H1 (cell line): ENCODE measurements at regions not wholly inside any gene's neighbourhood (a gene's known extent, or its start where the extent isn't known, plus 50 kb on each side); places are given as distances from the start of the nearest gene placed in this dataset.

Experiments used
- CTCF ChIA-PET: fragments of 300-600 bp; sonication (Branson Sonifier 250); formaldehyde crosslinking; loops from one replicate; lab custom pipeline; 2021; ENCODE audit not compliant: partially characterized antibody; lab: Charles Lee
- POLR2A ChIA-PET: fragments of 300-600 bp; sonication (Branson Sonifier 250); formaldehyde crosslinking; loops from one replicate; lab custom pipeline; 2021; ENCODE audit warnings: inconsistent platforms; ENCODE audit not compliant: partially characterized antibody; lab: Charles Lee
- DNase-seq, 2 experiments: peaks; one replicate each; pipeline versions ENCODE4 v3.0.0 to v3.0.0-alpha.2; 2010 to 2022; ENCODE audit warnings: low spot score in 2 of 2, low read depth in 1 of 2, mixed read lengths in 1 of 2
- FAIRE-seq: peaks from 2 replicates; lab custom pipeline; 2011; peaks lifted over from hg19 to GRCh38; lab: Jason Lieb, UNC
- H2AFZ ChIP-seq: 2 replicates; pipeline ENCODE4 v1.8.1; 2012; ENCODE audit warnings: low read length, inconsistent platforms
- H2AK5ac ChIP-seq: 2 replicates; pipeline ENCODE4 v1.6.1; 2013; ENCODE audit warnings: low read depth, low read length
- H2BK120ac ChIP-seq: replicated peaks from 2 replicates; pipeline ENCODE3; 2013; ENCODE audit warnings: low read depth, low read length, inconsistent platforms
- H2BK12ac ChIP-seq: 2 replicates; pipeline ENCODE4 v1.6.1; 2013; ENCODE audit warnings: low read depth, low read length
- H2BK15ac ChIP-seq: 2 replicates; pipeline ENCODE4 v1.6.1; 2013; ENCODE audit warnings: low read length
- H2BK20ac ChIP-seq: 2 replicates; pipeline ENCODE4 v1.6.1; 2013; ENCODE audit warnings: low read length
- H2BK5ac ChIP-seq: 2 replicates; pipeline ENCODE4 v1.6.1; 2013; ENCODE audit warnings: low read depth, low read length
- H3K14ac ChIP-seq: 2 replicates; pipeline ENCODE4 v1.6.1; 2013; ENCODE audit warnings: inconsistent platforms; ENCODE audit not compliant: insufficient read length
- H3K18ac ChIP-seq: 2 replicates; pipeline ENCODE4 v1.6.1; 2013; ENCODE audit warnings: low read length; ENCODE audit errors: extremely low read depth
- H3K23ac ChIP-seq: 2 replicates; pipeline ENCODE4 v1.6.1; 2013; ENCODE audit warnings: inconsistent platforms; ENCODE audit not compliant: insufficient read length
- H3K23me2 ChIP-seq: 2 replicates; pipeline ENCODE4 v1.6.1; 2013; ENCODE audit warnings: low read depth, low read length
- H3K27ac ChIP-seq: 2 replicates; pipeline ENCODE4 v1.6.1; 2011; ENCODE audit warnings: low read depth, low read length, inconsistent platforms
- H3K27me3 ChIP-seq, 4 experiments: replicated peaks in 1 of 4; 1 replicate in 1 of 4; 2 replicates in 3 of 4; pipeline versions ENCODE4 v1.6.1 to v1.8.1; 2011 to 2013; ENCODE audit warnings: low read length in 3 of 4, mild to moderate bottlenecking in 3 of 4, inconsistent platforms in 2 of 4, mixed read lengths in 2 of 4, moderate library complexity in 1 of 4; ENCODE audit not compliant: control insufficient read depth in 3 of 4, insufficient read depth in 3 of 4; ENCODE audit errors: extremely low read depth in 1 of 4
- H3K36me3 ChIP-seq, 4 experiments: 2 replicates each; pipeline versions ENCODE4 v1.6.1 to v1.8.1; 2011 to 2013; ENCODE audit warnings: mild to moderate bottlenecking in 4 of 4, low read length in 3 of 4, moderate library complexity in 2 of 4, control low read depth in 1 of 4, inconsistent platforms in 1 of 4; ENCODE audit not compliant: insufficient read depth in 4 of 4, control insufficient read depth in 2 of 4
- H3K4ac ChIP-seq: replicated peaks from 2 replicates; pipeline ENCODE3; 2013; ENCODE audit warnings: low read length, low read depth, mixed read lengths, inconsistent platforms; ENCODE audit not compliant: insufficient read length
- H3K4me1 ChIP-seq, 4 experiments: replicated peaks in 1 of 4; 1 replicate in 1 of 4; 2 replicates in 3 of 4; pipeline versions ENCODE4 v1.6.1 to v1.8.1; 2011 to 2013; ENCODE audit warnings: low read length in 3 of 4, inconsistent platforms in 2 of 4, mixed read lengths in 1 of 4; ENCODE audit not compliant: insufficient read depth in 4 of 4, control insufficient read depth in 3 of 4
- H3K4me2 ChIP-seq, 2 experiments: 2 replicates each; pipeline versions ENCODE4 v1.6.1 to v1.8.1; 2011 to 2013; ENCODE audit warnings: low read depth in 2 of 2, low read length in 2 of 2, control low read depth in 1 of 2, inconsistent platforms in 1 of 2, mild to moderate bottlenecking in 1 of 2; ENCODE audit not compliant: insufficient read depth in 1 of 2
- H3K4me3 ChIP-seq, 4 experiments: fragments of 200-600, 300-600 bp in 1 of 4; sonication (generic), shearing (Covaris generic), sonication (Bioruptor Twin) in 1 of 4; 2 replicates each; pipeline versions ENCODE4 v1.5.1 to v1.8.1; 2011 to 2016; ENCODE audit warnings: low read length in 4 of 4, low read depth in 3 of 4, control low read depth in 2 of 4, inconsistent platforms in 2 of 4, mild to moderate bottlenecking in 2 of 4, mixed read lengths in 1 of 4, moderate library complexity in 1 of 4; ENCODE audit not compliant: insufficient read depth in 2 of 4; ENCODE audit errors: extremely low read depth in 1 of 4
- H3K56ac ChIP-seq: replicated peaks from 2 replicates; pipeline ENCODE3; 2013; ENCODE audit warnings: low read depth, mild to moderate bottlenecking, mixed read lengths, low read length, inconsistent platforms; ENCODE audit not compliant: insufficient read length
- H3K79me1 ChIP-seq: 2 replicates; pipeline ENCODE4 v1.6.1; 2013; ENCODE audit warnings: low read depth, low read length, control low read depth
- H3K79me2 ChIP-seq, 2 experiments: 2 replicates each; pipeline versions ENCODE4 v1.6.1 to v1.8.1; 2012 to 2013; ENCODE audit warnings: low read length in 2 of 2, mild to moderate bottlenecking in 2 of 2, inconsistent platforms in 1 of 2; ENCODE audit not compliant: insufficient read depth in 2 of 2, control insufficient read depth in 1 of 2
- H3K9ac ChIP-seq, 4 experiments: replicated peaks in 1 of 4; 1 replicate in 1 of 4; 2 replicates in 3 of 4; pipeline versions ENCODE4 v1.6.1 to v1.8.1; 2011 to 2013; ENCODE audit warnings: low read depth in 3 of 4, low read length in 3 of 4, control low read depth in 2 of 4, mild to moderate bottlenecking in 2 of 4, moderate library complexity in 2 of 4, inconsistent platforms in 1 of 4; ENCODE audit errors: extremely low read depth in 1 of 4
- H3K9me3 ChIP-seq, 2 experiments: 2 replicates each; pipeline versions ENCODE4 v1.6.1 to v1.8.1; 2012 to 2013; ENCODE audit warnings: mild to moderate bottlenecking in 2 of 2, moderate library complexity in 2 of 2, control low read depth in 1 of 2, inconsistent platforms in 1 of 2, low read depth in 1 of 2, low read length in 1 of 2, mixed read lengths in 1 of 2; ENCODE audit not compliant: insufficient read depth in 2 of 2
- H4K20me1 ChIP-seq, 2 experiments: replicated peaks in 1 of 2; 2 replicates each; pipeline versions ENCODE3 to v1.8.1; 2011 to 2013; ENCODE audit warnings: inconsistent platforms in 2 of 2, low read length in 2 of 2, mild to moderate bottlenecking in 1 of 2; ENCODE audit not compliant: insufficient read depth in 2 of 2, control insufficient read depth in 1 of 2
- H4K5ac ChIP-seq: 2 replicates; pipeline ENCODE4 v1.6.1; 2013; ENCODE audit warnings: low read length, low read depth, mixed read lengths, inconsistent platforms; ENCODE audit not compliant: insufficient read length
- H4K8ac ChIP-seq: 2 replicates; pipeline ENCODE4 v1.8.0; 2013; ENCODE audit warnings: mild to moderate bottlenecking, moderate library complexity, low read length, inconsistent platforms; ENCODE audit not compliant: insufficient read depth; ENCODE audit errors: extremely low read depth
- H4K91ac ChIP-seq: replicated peaks from 2 replicates; pipeline ENCODE3; 2013; ENCODE audit warnings: low read length, mixed read lengths, inconsistent platforms; ENCODE audit not compliant: insufficient read length
- BCL11A ChIP-seq, 2 experiments: IDR thresholded peaks; one replicate each; pipeline ENCODE4 v1.6.1; 2011; ENCODE audit warnings: low read depth in 2 of 2, low read length in 2 of 2, mild to moderate bottlenecking in 2 of 2
- BRCA1 ChIP-seq: IDR thresholded peaks from 2 replicates; pipeline ENCODE4 v1.6.1; 2012; ENCODE audit warnings: low read depth, low read length, improper control_type of control experiment
- CEBPB ChIP-seq: IDR thresholded peaks from 2 replicates; pipeline ENCODE4 v1.6.1; 2012; ENCODE audit warnings: low read depth, low read length
- HDAC2 ChIP-seq, 2 experiments: fragments of 300-600 bp in 1 of 2; sonication (generic) in 1 of 2; IDR thresholded peaks; 2 replicates each; pipeline ENCODE4 v1.6.1; 2011 to 2012; ENCODE audit warnings: low read depth in 2 of 2, low read length in 2 of 2, mild to moderate bottlenecking in 2 of 2, moderate library complexity in 2 of 2, borderline replicate concordance in 1 of 2, inconsistent platforms in 1 of 2
- KDM4A ChIP-seq: IDR thresholded peaks from one replicate; pipeline ENCODE4 v1.7.1; 2012; ENCODE audit warnings: low read depth, mild to moderate bottlenecking, moderate library complexity, low read length, inconsistent platforms; ENCODE audit not compliant: severe bottlenecking
- RBBP5 ChIP-seq: IDR thresholded peaks from 2 replicates; pipeline ENCODE4 v1.7.1; 2012; ENCODE audit warnings: low read depth, mild to moderate bottlenecking, inconsistent platforms, low read length, moderate library complexity, borderline replicate concordance
- RFX5 ChIP-seq: IDR thresholded peaks from 2 replicates; pipeline ENCODE4 v1.6.1; 2011; ENCODE audit warnings: low read depth, low read length, improper control_type of control experiment, borderline replicate concordance
- SAP30 ChIP-seq: fragments of 300-600 bp; sonication (generic); IDR thresholded peaks from 2 replicates; pipeline ENCODE4 v1.7.1; 2012; ENCODE audit warnings: low read length, moderate library complexity, mild to moderate bottlenecking, inconsistent platforms; ENCODE audit not compliant: insufficient read depth, insufficient replicate concordance
- TCF12 ChIP-seq: IDR thresholded peaks from 2 replicates; pipeline ENCODE4 v1.6.1; 2011; ENCODE audit warnings: low read depth, mild to moderate bottlenecking, low read length
- TEAD4 ChIP-seq: IDR thresholded peaks from 2 replicates; pipeline ENCODE4 v1.6.1; 2012; ENCODE audit warnings: low read depth, low read length, inconsistent platforms, mixed read lengths
- YY1 ChIP-seq: IDR thresholded peaks from 2 replicates; pipeline ENCODE4 v1.6.1; 2011; ENCODE audit warnings: low read depth, mild to moderate bottlenecking, low read length
- ZNF274 ChIP-seq: IDR thresholded peaks from 2 replicates; pipeline ENCODE4 v1.7.0; 2012; ENCODE audit warnings: low read length, borderline replicate concordance; ENCODE audit errors: extremely low read depth
- WGBS, 2 experiments: shearing (Covaris generic) in 1 of 2; methylation state at CpG; one replicate each; pipeline versions ENCODE4 v1.1.6 to v1.1.7; 2013 to 2015; ENCODE audit warnings: low lambda C conversion rate in 2 of 2, mixed read lengths in 2 of 2, inconsistent platforms in 1 of 2, low coverage in 1 of 2, missing lambda C conversion rate in 1 of 2; ENCODE audit not compliant: insufficient replicate concordance in 2 of 2, insufficient coverage in 1 of 2, insufficient read length in 1 of 2; ENCODE audit errors: extremely low coverage in 1 of 2, missing lambda C conversion rate in 1 of 2; 5-methylcytosine and 5-hydroxymethylcytosine counted together
- TF ChIP-seq, protein P1 (sequence below): IDR thresholded peaks from 2 replicates; pipeline ENCODE4 v1.6.1; 2011; ENCODE audit warnings: low read length, improper control_type of control experiment

DNA sequence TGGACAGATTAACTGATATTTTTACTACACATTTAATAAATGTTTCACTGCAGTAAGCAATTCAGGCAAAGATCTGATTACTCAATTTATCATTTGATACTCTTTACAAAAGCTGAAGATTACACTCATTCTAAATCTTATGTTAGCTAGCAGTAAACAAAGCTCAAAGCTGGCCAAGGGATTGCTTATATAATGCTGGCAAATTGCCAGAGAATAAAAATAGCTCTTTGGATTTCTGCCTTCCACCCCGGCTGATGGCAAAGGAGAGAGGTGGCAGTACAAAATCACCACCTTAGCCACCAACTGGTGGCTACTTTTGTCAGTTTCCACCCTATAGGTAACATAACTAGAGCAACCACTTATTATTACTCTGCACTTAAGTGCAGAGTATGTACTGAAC, 320.5 kb downstream of the FSIP2 start:
- Histone ChIP-seq H3K23me2 (no peaks in the 10 kb centered on the region), H4K5ac (no peak overlapping the region), H3K36me3 (no peaks in the 10 kb centered on the region), H4K20me1 (no peaks in the 10 kb centered on the region), H3K4me2 (no peak overlapping the region), H3K56ac (no peak overlapping the region), H4K8ac (no peak overlapping the region), H2AK5ac (no peak overlapping the region), H2BK5ac (no peak overlapping the region), H3K4me3 (no peak overlapping the region), H3K9ac (no peak overlapping the region), H3K18ac (no peak overlapping the region), H3K9me3 (no peaks in the 10 kb centered on the region), H2BK15ac (no peak overlapping the region), H2BK120ac (no peak overlapping the region), H2AFZ (no peak overlapping the region), H2BK20ac (no peak overlapping the region), H3K4ac (no peak overlapping the region), H3K79me1 (0 out of 2 replicates have a peak, but pooled peaks cover 2% of the 10 kb centered on the region), H3K23ac (no peak overlapping the region), H3K4me1 (peaks cover 0 to 3% (median 0%) of the 10 kb centered on the region in 4 experiments; a peak in 2 of 7 replicates), H3K14ac (no peak overlapping the region), H4K91ac (no peak overlapping the region), H3K27me3 (no peaks in the 10 kb centered on the region), H2BK12ac (no peak overlapping the region), H3K27ac (no peak overlapping the region), H3K79me2 (no peaks in the 10 kb centered on the region)
- WGBS, 2 experiments, result 95% methylated on average over 1 of the region's 1 CpG; no CpG with 5 or more reads in 1 of the 2 experiments
- CTCF ChIA-PET, result interaction anchor here (1.0 to 1.3 kb wide), 2 partner anchors 10 to 274 kb away, joined by 3 to 4 read pairs; no protein-coding TSS in a partner anchor
- POLR2A ChIA-PET, result no interaction called here
- FAIRE-seq, result no peak
- no peak for DNase-seq
- no peak for TF ChIP-seq BCL11A (IDR thresholded peaks at IDR 0.05; ENCODE audit: low read depth in 2 of 2, low read length in 2 of 2)
- TF ChIP-seq BRCA1, result no peak
- no peak for TF ChIP-seq YY1
- no peak for TF ChIP-seq CEBPB
- no peak for TF ChIP-seq TCF12
- no peak for TF ChIP-seq KDM4A
- no peak for TF ChIP-seq HDAC2 (IDR thresholded peaks at IDR 0.05; ENCODE audit: borderline replicate concordance in 1 of 2, low read depth in 2 of 2, low read length in 2 of 2)
- TF ChIP-seq, protein P1, sequence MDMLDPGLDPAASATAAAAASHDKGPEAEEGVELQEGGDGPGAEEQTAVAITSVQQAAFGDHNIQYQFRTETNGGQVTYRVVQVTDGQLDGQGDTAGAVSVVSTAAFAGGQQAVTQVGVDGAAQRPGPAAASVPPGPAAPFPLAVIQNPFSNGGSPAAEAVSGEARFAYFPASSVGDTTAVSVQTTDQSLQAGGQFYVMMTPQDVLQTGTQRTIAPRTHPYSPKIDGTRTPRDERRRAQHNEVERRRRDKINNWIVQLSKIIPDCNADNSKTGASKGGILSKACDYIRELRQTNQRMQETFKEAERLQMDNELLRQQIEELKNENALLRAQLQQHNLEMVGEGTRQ, result no peak
- no peak for TF ChIP-seq RBBP5
- no peak for TF ChIP-seq SAP30
- TF ChIP-seq TEAD4, result no peak
- no peak for TF ChIP-seq RFX5
- TF ChIP-seq ZNF274, result no peak
